ENCODE measurements at regions not wholly inside any gene's neighbourhood (a gene's known extent, or its start where the extent isn't known, plus 50 kb on each side); places are given as distances from the start of the nearest gene placed in this dataset.

DNA sequence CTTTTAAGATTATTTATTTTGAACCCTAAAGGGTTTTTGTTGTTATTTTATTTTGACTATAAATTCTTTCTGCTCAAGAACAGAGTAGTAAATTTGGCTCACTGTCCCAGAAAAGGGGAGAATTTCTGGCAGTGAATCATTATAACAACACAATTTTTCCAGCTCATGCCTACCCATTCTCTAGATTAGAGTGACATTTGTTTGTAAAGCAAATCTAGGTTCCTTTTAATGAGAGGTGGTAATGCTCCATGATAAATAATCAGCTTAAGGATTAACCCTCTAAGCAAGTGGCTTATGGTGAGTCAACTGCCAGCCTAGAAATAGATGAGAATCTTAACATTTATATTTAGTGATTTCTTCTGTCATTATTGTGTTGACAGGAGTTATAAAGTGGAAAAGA, 409.2 kb downstream of the NFIB start:
- TF ChIP-seq, protein P1, sequence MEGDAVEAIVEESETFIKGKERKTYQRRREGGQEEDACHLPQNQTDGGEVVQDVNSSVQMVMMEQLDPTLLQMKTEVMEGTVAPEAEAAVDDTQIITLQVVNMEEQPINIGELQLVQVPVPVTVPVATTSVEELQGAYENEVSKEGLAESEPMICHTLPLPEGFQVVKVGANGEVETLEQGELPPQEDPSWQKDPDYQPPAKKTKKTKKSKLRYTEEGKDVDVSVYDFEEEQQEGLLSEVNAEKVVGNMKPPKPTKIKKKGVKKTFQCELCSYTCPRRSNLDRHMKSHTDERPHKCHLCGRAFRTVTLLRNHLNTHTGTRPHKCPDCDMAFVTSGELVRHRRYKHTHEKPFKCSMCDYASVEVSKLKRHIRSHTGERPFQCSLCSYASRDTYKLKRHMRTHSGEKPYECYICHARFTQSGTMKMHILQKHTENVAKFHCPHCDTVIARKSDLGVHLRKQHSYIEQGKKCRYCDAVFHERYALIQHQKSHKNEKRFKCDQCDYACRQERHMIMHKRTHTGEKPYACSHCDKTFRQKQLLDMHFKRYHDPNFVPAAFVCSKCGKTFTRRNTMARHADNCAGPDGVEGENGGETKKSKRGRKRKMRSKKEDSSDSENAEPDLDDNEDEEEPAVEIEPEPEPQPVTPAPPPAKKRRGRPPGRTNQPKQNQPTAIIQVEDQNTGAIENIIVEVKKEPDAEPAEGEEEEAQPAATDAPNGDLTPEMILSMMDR (conservative IDR thresholded peaks at IDR 0.05 in 1 of 2, IDR thresholded peaks at IDR 0.05 in 1 of 2; ENCODE audit: low read depth in 1 of 2, low read length in 2 of 2), result no peak
- TF ChIP-seq EZH2 (IDR thresholded peaks at IDR 0.05; ENCODE audit: low read length, missing control alignments), result no peak
